Ovary (tissue), 3 donors: ENCODE measurements at regions not wholly inside any gene's neighbourhood (a gene's known extent, or its start where the extent isn't known, plus 50 kb on each side); places are given as distances from the start of the nearest gene placed in this dataset.

Experiments used
- EP300 ChIP-seq: sonication (generic); formaldehyde crosslinking; IDR thresholded peaks from one replicate; pipeline ENCODE4 v1.6.1; 2017; ENCODE audit warnings: antibody characterized with exemption
- POLR2A ChIP-seq: fragments of 450-650 bp; IDR thresholded peaks from one replicate; pipeline ENCODE4 v1.6.1; 2017; ENCODE audit warnings: antibody characterized with exemption, mild to moderate bottlenecking, moderate library complexity
- TF ChIP-seq, protein P1 (sequence below), 3 donors: fragments of 450-650 bp in 2 of 3; fragments of 200-600 bp in 1 of 3; IDR thresholded peaks; one replicate each; pipeline versions ENCODE4 v1.5.1 to v1.8.0; 2016 to 2022; ENCODE audit warnings: antibody characterized with exemption in 3 of 3, mild to moderate bottlenecking in 1 of 3
- donor health status: DM: no; HTN: no; CAD: no.

DNA sequence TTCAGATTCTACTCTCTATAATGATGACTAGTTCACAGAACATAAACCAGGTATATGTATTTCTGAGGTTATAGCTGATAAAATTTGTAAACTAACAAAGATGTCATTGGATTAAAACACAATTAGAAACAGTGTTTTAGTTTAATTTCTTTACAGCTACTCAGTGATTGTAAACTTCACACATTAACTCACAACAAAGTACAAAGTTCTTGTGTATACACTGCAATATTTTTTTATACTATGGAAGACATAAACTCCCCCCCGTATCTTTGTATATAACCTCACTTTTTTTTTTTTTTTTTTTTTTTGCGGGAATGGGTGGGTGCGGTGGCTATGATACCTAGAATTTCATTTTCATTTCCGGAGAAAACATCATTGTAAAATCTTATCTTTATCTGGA lies 1043.2 kb downstream of the PCDH18 start:
- TF ChIP-seq, protein P1, sequence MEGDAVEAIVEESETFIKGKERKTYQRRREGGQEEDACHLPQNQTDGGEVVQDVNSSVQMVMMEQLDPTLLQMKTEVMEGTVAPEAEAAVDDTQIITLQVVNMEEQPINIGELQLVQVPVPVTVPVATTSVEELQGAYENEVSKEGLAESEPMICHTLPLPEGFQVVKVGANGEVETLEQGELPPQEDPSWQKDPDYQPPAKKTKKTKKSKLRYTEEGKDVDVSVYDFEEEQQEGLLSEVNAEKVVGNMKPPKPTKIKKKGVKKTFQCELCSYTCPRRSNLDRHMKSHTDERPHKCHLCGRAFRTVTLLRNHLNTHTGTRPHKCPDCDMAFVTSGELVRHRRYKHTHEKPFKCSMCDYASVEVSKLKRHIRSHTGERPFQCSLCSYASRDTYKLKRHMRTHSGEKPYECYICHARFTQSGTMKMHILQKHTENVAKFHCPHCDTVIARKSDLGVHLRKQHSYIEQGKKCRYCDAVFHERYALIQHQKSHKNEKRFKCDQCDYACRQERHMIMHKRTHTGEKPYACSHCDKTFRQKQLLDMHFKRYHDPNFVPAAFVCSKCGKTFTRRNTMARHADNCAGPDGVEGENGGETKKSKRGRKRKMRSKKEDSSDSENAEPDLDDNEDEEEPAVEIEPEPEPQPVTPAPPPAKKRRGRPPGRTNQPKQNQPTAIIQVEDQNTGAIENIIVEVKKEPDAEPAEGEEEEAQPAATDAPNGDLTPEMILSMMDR (IDR thresholded peaks at IDR 0.05), result no peak
- no peak for TF ChIP-seq EP300
- no peak for TF ChIP-seq POLR2A
